ENCODE measurements at regions not wholly inside any gene's neighbourhood (a gene's known extent, or its start where the extent isn't known, plus 50 kb on each side); places are given as distances from the start of the nearest gene placed in this dataset.
A peak's percentile ranks its signal among the peaks of the same experiment; 100 is the strongest.
"Not testable (repeated sequence)": the region's sequence is repeated elsewhere in the genome, so short reads cannot be mapped to it uniquely, and the experiment has no call there.

DNA sequence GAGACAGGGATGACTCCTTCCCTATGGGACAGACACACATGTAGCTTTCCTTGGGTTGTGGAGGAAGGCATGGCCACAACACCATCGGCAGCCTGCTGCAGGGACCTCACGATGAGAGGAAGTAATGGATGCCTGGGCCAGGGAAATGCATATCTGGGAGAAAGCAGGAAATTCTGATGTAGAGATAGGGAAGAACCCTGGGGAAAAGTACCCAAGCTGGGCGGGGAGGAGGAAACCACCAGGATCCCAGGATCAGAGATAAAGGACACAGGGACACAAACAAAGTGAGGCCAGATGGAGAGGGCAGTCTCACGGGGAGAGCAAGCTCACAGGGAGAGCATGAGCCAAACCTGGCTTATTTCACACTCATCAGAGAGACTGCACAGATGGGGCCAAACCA, 294.7 kb upstream of the TEKT4 start:
- DNase-seq (ENCODE audit: low read depth): not testable (repeated sequence)

DNA sequence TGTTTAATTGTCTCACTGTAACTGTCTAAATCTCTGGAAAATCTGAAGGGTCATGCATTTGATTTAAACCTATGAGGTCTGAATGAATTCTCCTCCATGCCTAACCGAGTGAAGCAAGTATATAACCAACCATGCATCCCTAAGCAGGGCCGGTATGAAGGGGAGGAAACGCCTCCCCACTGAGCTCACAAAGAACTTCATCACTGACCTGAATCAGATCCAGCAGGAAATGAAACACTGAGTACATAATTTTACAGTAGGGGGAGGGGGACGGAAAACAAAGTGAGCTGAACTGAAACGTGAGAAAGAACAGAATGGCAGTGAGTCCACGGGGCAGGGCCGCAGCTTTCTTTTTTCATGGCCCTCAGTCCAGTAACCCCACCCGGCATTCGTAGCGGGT, 294.1 kb upstream of the TEKT4 start:
- peak; percentile 22 for DNase-seq (ENCODE audit: low read depth)

DNA sequence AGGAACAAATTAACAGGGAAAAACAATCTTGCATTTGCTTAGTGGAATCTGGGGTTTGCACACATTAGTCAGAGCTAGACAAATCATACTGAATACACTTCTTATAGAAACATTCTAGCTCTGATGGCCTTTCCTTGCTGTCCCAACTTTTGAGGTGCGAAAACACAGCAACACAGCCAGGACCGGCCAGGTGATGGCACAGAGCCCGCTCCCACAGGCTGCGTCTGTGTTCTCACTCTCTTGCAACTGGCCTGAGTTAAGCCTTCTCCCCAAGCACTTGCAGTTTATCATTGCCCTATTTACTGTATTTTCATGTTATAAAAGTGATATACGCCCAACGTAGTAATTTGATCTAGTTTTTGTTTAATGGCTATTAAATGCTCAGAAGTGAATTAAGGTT, 292.0 kb upstream of the TEKT4 start:
- not testable (repeated sequence) for DNase-seq (ENCODE audit: low read depth)

DNA sequence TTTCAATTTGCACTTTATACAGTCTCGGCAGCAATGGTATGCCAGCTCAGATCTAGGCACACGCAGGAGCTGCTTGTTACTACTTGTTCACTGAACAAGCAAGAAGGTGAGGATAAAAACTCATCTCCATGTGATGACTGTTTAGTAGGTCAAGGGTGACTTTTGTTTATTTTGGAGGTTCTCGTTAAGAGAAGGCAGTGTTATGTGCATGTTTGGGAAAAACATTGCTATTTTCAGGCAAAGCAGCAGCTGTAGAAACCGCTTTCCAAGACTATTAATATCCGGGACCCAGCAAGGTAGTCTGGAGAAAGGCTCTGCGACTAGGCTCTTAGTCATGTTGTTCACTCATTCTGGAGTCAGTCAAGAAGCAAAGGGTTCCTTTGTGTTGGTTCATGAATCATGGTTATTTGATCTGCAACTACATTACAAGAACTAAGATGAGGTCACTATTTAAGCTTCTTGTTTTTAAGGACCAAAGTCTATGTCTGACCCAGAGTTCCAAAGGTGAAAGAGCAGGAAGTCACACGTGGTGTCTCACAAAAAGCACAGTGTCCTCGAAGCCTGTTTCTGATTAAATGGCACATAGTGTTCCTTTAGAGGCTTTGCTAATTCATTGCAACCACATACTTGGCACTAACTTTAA, 288.0 kb upstream of the TEKT4 start:
- not testable (repeated sequence) for DNase-seq (ENCODE audit: low read depth)

DNA sequence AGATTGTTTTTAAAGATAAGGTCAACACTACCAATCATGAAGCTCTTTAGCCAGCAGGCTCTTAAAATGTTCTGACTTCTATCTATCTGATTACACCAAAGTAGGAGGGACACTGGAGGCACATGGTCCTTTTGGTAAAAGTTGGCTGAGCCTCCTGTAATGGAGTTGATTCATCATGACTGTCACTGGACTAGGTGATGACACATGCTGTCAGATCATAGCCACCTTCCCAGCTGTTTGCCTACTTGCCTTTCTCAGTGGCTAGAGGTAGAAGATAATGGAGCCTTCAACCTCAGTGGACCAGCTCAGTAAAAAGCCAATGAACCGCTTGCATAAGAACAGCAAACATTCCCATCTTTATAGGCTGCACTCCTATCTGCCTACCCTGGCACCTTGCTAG, 286.7 kb upstream of the TEKT4 start:
- not testable (repeated sequence) for DNase-seq (ENCODE audit: low read depth)

DNA sequence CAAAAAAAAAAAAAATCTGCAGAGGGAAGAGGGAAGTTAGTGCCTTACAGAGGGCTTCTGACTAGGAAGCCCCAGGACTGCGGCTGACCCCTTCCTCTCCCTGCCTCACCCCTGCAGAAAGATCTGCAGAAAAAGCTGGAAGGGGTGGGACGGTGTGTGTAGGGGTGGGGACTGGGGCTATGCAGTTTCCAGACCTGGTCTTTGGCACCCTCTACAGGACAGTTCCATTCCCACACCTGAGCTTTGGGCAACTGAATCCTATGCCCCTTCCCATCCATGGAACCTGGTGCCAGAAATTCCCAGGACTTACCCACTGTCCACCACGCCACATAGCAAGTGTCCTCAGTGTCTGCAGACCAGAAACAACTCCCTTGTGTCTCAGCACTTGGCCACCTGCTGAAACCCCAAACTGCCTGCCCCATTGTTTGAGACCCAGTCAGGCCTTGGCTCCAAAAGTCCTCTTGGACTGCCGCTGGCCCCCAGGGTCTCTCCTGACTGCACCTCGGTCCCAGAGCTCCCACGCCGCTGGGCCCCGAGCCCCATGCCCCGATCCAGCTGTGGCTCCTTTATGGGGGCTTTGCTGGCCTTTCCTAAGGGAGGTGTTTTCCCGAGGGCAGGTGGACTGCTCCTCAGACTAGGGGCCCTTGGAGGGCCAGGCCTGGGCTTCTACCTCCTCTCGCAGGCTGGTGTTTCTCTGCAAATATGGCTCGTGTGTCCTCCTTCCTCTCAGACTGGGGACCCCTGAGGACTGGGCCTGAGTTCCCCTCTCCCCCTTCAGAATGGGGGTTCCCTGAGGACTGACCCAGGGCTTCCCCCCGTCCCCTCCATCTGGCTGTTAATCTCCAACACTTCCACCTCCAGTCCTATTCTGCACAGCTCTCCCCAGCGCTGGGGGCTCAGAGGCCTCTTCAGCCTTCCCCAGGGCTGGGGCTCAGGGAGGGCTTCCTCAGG, 284.9 kb upstream of the TEKT4 start:
- not testable (repeated sequence) for DNase-seq (ENCODE audit: low read depth)

DNA sequence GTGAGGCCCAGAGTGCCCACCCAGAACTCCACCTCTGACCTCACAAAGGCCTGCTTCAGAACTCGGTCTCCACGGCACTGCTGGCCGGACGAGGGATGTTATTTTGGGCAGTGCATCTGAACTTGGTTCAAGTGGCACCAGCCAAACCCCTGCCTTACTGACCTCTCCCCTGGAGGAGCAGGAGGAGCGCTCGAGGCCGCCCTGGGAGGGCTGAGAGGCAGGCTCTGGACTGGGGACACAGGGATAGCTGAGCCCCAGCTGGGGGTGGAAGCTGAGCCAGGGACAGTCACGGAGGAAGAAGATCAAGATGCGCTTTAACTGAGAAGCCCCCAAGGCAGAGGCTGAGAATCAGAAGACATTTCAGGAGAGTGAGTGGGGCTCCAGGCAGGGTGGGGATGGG, 284.2 kb upstream of the TEKT4 start:
- not testable (repeated sequence) for DNase-seq (ENCODE audit: low read depth)

DNA sequence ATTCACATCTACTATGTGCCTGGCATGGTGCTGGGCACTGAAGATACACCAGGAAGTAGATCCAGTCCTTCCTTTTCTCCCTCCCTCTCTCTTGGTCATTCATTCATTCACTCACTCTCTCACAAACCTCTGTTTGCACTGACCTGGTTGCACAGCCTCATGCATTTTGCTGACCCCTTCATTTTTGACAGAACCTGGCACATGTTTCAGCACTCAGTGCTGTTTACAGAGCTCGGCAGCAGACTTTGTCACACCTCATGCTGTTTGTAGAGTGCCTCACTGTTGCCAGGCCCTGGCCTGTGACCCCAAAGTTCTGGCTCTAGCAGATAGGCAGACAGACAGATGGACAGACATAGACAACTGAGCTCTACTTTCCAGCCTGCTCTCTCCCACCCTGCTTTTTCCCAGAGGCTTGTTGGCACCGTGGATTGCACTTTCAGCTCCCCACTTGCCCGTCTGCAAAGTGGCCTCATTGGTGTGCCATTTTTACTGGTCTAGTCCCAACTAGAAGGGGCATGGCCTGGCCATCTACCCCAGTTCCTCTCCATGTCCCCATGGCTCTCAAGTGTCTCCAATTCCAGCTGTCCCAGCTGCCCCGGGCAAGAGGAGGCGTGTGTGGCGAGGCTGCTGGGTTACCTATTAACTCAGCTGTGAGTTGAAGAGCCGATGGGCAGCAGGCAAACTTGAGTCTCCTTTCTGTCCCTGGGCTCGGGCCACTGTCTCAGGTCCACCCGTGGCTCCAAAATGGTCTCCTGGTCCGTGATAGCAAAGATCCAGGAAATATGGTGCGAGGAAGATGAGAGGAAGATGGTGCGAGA, 277.0 kb upstream of the TEKT4 start:
- DNase-seq (ENCODE audit: low read depth): not testable (repeated sequence)

DNA sequence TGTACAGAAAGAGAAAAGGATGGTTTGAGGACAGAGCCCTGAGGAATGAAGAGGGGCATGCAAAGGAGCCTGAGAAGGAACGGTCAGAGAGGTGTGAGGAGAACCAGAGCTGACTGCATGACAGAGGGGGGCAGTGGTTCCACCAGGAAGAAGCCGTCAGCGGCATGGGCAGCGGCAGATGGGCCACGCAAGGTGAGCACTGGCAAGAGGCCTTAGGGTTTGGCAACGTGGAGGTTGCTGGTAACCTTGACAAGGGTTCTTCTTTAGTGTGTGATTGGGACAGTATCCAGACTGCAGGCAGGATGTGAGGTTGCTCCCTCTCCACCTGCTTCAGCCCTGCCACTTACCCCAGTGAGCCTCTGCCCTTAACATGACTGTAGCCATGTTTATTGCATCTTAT, 275.3 kb upstream of the TEKT4 start:
- not testable (repeated sequence) for DNase-seq (ENCODE audit: low read depth)

DNA sequence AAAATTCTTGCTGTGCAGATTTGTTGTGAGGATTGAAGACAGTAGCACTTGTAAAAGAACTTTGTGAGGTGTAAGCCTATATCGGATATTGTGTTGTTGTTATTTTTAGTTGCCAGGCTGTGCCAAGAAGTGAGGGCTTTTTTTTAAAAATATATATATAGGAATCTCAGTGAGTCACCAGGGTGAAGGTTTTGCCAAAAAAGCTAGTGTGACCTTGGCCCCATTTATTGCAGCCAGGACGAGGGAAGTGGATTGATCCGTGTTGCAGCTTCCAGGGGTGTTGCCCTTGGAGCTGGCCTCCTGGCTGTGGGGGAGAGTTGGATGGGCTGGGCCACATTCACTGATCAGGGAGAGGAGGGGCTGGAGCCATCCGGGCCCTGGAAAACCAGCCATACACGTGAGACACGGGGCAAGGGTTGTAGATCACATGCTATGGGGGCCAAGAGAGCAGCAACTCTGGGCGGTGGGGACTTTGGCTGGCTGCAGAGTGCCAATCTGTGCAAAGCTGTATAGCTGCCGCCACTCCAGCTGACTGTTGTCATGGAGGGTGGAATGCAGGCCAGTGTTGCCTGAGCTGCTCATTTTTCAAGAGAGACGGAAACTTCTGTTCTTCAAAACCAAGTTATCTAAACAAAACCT, 273.0 kb upstream of the TEKT4 start:
- DNase-seq (ENCODE audit: low read depth): not testable (repeated sequence)

DNA sequence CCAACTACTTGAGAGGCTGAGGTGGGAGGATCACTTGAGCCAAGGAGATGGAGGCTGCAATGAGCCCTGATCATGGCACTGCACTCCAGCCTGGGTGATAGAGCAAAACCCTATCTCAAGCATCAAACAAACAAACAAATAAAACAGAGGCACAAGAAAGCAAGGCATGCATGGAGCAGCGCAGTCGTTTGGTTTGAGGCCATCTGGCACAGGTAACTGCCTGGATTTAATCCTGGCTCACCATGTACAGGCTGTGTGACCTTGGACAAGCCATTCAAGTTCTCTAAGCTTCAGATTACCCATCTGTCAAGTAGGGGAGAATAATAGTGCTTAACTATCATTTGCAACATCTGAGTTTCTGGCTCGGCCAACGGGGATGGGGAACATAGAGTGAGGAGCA, 270.3 kb upstream of the TEKT4 start:
- not testable (repeated sequence) for DNase-seq (ENCODE audit: low read depth)

DNA sequence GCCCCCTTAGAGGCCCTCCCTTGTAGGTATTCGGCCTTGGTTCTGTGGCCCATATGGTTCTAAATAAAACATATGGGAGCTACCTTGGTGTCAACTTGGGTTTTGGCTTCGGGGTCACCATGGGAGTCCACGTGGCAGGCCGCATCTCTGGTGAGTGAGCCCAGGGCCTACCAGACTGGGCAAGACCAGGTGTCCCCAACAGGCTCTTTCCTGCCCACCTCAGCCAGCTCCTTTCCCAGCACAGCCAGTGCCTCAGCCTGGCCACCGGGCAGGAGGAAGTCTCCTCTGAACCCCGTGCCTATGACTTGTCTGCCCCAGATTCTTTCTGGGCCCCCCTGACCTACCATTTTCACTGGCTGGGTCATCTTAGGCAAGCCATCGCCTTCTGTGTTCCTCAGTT, 268.8 kb upstream of the TEKT4 start:
- no peak for DNase-seq (ENCODE audit: low read depth)

DNA sequence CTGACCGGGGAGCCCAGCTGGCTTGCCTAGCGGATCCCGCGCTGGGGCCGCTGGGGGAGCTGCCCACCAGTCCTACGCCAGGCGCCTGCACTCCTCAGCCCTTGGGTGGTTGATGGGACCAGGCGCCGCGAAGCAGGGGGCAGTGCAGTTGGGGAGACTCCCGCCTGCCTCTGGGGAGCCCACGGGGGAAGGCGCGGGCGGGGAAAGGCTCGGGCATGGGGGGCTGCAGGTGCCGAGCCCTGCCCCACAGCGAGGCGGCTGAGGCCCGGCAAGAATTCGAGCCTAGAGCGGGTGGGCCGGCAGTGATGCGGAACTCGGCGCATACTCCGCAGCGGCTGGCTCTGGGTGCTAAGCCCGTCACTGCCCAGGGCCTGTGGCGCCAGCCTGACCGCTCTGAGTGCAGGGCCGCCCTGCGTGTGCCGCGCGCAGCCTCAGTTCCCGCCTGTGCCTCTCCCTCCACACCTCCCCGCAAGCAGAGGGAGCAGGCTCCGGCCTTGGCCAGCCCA, 249.1 kb upstream of the TEKT4 start:
- no peak for DNase-seq (ENCODE audit: low read depth)

DNA sequence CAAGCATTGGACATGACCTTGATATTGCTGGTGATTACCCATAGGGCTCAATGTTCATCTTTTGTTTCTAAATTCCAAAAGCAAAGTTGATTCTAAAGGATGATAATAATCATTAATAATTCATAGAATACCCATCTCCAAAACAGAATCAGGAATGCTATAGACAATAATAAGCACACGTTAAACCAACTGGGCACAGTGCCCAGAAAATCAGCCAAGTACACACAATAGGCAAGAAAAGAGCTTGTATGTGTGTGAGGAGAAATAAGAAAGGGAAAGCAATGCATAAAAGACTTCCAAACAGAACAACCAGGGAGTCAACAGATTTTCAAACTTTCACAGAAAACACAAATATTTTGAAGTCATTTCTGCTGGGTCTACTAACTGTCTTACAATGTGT, 242.3 kb upstream of the TEKT4 start:
- not testable (repeated sequence) for DNase-seq (ENCODE audit: low read depth)

DNA sequence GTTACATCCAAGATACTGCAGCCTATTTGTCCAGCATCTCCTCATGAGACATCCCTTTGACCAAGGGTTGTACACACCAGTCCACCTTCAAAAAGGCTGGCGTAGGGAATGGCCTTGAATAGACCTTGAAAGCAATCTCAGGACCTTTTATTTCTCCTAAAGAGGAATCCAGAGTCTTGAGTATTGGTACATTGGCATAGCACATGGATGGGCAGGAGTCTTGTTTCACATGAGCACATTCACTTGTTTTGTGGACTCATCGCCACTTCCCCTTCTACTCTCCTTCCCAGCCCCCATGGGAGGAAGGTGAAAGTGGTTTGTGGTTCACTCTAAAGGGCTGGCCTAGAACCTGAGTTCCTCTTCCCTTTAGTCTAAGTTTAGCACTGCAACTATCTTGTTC, 229.8 kb upstream of the TEKT4 start:
- not testable (repeated sequence) for DNase-seq (ENCODE audit: low read depth)

DNA sequence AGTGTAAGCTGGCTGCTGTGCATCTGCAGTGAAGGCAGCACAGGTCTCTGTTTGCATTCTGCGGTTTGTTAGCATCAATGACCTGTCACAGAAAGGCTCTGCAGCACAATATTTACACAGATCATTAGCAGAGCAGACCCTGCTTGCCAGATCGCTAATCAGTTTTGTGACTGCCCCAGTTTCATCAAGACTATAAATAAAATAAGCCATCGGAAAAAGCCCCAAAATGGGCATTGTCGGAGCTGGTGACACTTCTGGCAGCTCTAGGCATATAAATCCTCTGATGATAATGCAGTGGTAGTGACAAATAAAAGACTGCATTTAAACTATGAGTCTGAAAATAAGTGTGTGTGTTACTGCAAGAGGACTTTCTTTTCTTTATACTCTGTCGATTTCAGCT, 219.1 kb upstream of the TEKT4 start:
- DNase-seq (ENCODE audit: low read depth): not testable (repeated sequence)

DNA sequence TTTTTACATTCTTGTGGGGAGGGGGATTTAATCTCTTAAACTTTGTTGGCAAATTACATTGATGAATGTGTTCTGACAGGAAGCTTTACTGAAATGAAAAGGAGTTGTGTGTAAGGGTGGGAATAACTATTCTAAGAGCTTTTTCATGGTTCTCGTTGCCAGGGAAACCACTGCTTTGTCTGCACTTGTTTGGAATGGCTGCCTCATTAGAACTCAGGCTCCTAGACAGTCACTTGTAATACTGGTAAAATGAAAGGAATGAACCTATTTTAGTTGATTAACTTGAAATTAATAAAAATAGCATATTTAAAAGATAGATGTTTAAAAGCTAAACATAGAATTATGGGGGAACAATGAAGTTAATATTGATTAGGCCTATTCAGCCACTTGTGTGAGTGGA, 201.4 kb upstream of the TEKT4 start:
- DNase-seq (ENCODE audit: low read depth): not testable (repeated sequence)

DNA sequence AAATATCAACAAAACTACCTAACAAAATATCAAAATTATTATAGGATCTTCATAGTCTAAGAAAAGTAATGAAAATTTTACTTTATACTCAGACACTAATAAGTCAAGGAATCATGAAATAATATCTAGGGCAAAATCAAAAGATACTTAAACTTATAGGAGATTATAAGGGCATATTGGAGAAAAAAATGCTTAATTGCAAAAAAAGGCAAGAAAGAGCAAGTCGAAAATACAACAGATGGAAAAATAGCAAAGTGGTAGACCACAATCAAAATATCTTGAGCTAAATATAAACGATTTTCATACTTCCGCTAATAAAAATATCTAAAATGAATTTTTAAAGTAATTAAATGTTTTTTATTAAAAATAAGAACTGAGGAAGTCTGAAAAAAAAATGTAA, 177.0 kb upstream of the TEKT4 start:
- DNase-seq (ENCODE audit: low read depth): not testable (repeated sequence)

DNA sequence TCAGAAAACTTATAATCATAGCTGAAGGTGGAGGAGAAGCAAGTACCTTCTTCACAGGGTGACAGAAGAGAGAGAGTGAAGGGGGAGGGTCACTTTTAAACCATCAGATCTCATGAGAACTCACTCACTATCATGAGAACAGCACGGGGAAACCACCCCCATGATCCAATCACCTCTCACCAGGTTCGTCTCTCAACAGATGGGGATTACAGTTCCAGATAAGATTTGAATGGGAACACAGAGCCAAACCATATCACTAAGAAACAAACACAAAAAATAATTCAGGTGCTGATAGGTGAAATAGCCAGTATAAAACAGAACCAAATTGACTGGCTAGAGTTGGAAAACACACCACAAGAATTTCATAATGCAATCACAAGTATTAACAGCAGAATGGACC, 162.2 kb upstream of the TEKT4 start:
- DNase-seq (ENCODE audit: low read depth): not testable (repeated sequence)

DNA sequence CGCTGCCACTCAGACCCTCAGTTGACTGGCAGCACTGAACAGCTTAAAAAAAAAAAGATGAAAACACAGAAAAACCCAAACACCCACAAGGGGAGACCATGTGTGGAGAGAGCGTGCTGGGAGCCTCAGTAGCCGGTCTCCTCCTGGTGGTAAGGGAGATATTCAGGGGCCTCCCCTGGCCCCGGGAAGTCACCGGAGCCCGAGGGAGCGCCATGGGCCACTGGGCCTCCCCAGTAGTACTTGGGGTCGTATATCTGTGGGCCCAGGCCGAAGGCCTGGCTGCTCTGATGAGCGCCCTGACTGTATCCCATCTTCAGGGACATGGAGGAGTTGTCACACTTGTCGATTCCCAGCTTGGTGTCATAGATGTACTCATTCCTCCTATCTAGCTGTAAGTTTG, 145.7 kb upstream of the TEKT4 start:
- no peak for DNase-seq (ENCODE audit: low read depth)

DNA sequence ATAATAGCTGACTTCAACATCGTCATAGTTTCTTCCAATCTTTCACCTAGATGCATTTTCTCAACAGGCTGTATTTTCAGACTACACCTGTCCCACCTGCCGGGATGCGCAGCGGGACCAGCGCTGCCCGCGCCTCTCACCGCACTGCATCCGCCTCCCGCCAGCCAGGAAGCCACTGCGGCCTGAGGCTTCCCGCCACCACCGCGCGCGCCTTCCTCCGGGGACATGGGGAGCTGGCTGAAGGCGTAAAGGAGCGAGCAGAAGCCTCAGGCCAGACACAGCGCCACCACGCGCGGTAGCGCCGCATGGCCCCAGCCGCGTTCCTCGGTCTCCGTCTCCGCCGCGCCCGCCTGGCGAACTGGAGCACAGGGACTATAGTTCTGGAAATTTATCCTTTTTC, 135.7 kb upstream of the TEKT4 start:
- DNase-seq (ENCODE audit: low read depth): not testable (repeated sequence)

DNA sequence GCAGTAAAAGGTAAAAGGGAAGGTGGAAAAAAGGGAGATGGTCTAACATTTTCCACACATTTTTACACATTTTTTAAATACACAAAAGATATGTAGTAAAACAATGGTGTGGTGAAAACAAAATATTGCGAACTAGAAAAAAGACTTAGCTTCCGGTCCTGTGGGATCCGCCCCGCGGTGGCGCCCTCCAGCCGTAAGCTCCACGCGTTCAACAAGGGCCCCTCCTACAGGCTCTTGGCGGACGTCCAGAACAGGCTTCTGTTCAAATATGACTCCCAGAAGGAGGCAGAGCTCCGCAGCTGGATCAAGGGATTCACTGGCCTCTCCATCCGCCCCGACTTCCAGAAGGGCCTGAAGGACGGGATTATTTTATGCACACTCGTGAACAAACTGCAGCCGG, 134.1 kb upstream of the TEKT4 start:
- DNase-seq (ENCODE audit: low read depth): not testable (repeated sequence)
